ENCODE measurements at regions not wholly inside any gene's neighbourhood (a gene's known extent, or its start where the extent isn't known, plus 50 kb on each side); places are given as distances from the start of the nearest gene placed in this dataset.

GRCh38 chr22:47944941-47945340 lies 1182.5 kb downstream of the TBC1D22A start:
- Mint-ChIP-seq H3K27ac (ENCODE audit: unreplicated experiment) (no peak overlapping the region), H3K27me3 (ENCODE audit: low read depth) (peaks cover 24% of the 10 kb centered on the region), H3K4me1 (peaks cover 19% of the 10 kb centered on the region), H3K9me3 (peaks cover 2% of the 10 kb centered on the region), H3K4me3 (no peak overlapping the region), H3K36me3 (ENCODE audit: low read depth) (no peaks in the 10 kb centered on the region)
- no peak for DNase-seq (ENCODE audit: low read depth, low spot score)
- TF ChIP-seq, protein P1, sequence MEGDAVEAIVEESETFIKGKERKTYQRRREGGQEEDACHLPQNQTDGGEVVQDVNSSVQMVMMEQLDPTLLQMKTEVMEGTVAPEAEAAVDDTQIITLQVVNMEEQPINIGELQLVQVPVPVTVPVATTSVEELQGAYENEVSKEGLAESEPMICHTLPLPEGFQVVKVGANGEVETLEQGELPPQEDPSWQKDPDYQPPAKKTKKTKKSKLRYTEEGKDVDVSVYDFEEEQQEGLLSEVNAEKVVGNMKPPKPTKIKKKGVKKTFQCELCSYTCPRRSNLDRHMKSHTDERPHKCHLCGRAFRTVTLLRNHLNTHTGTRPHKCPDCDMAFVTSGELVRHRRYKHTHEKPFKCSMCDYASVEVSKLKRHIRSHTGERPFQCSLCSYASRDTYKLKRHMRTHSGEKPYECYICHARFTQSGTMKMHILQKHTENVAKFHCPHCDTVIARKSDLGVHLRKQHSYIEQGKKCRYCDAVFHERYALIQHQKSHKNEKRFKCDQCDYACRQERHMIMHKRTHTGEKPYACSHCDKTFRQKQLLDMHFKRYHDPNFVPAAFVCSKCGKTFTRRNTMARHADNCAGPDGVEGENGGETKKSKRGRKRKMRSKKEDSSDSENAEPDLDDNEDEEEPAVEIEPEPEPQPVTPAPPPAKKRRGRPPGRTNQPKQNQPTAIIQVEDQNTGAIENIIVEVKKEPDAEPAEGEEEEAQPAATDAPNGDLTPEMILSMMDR (conservative IDR thresholded peaks at IDR 0.05): no peak

- DNase-seq (ENCODE audit: low read depth, low spot score): no peak
- H3K27me3 Mint-ChIP-seq (ENCODE audit: low read depth): peaks cover 19% of the 10 kb centered on the region
- H3K9me3 Mint-ChIP-seq: peaks cover 2% of the 10 kb centered on the region
- H3K36me3 Mint-ChIP-seq (ENCODE audit: low read depth): no peaks in the 10 kb centered on the region
- TF ChIP-seq, protein P1 (conservative IDR thresholded peaks at IDR 0.05): no peak
- H3K27ac Mint-ChIP-seq (ENCODE audit: unreplicated experiment): peak overlapping the region; percentile 88
- H3K4me3 Mint-ChIP-seq: no peak overlapping the region
- H3K4me1 Mint-ChIP-seq: peaks cover 19% of the 10 kb centered on the region
These were observed 1181.6 kb downstream of the TBC1D22A start for GRCh38 chr22:47943729-47944700.

GRCh38 chr22:47940211-47940610 lies 1177.8 kb downstream of the TBC1D22A start:
- H3K9me3 Mint-ChIP-seq: peaks cover 6% of the 10 kb centered on the region
- DNase-seq (ENCODE audit: low read depth, low spot score): no peak
- TF ChIP-seq, protein P1 (conservative IDR thresholded peaks at IDR 0.05): no peak
- no peak overlapping the region for H3K27ac Mint-ChIP-seq (ENCODE audit: unreplicated experiment)
- H3K4me3 Mint-ChIP-seq: no peak overlapping the region
- H3K36me3 Mint-ChIP-seq (ENCODE audit: low read depth): no peaks in the 10 kb centered on the region
- H3K4me1 Mint-ChIP-seq: no peaks in the 10 kb centered on the region
- peaks cover 20% of the 10 kb centered on the region for H3K27me3 Mint-ChIP-seq (ENCODE audit: low read depth)

- Mint-ChIP-seq H3K27ac (ENCODE audit: unreplicated experiment) (no peak overlapping the region), H3K4me3 (no peak overlapping the region), H3K4me1 (peaks cover 3% of the 10 kb centered on the region), H3K9me3 (peaks cover 9% of the 10 kb centered on the region), H3K27me3 (ENCODE audit: low read depth) (peaks cover 19% of the 10 kb centered on the region), H3K36me3 (ENCODE audit: low read depth) (no peaks in the 10 kb centered on the region)
- TF ChIP-seq, protein P1 (conservative IDR thresholded peaks at IDR 0.05): no peak
- no peak for DNase-seq (ENCODE audit: low read depth, low spot score)
These were observed 1171.4 kb downstream of the TBC1D22A start for GRCh38 chr22:47933891-47934290.

GRCh38 chr22:47933226-47933625 lies 1170.8 kb downstream of the TBC1D22A start:
- no peak overlapping the region for H3K4me3 Mint-ChIP-seq
- TF ChIP-seq, protein P1 (conservative IDR thresholded peaks at IDR 0.05): no peak
- peaks cover 21% of the 10 kb centered on the region for H3K27me3 Mint-ChIP-seq (ENCODE audit: low read depth)
- no peak for DNase-seq (ENCODE audit: low read depth, low spot score)
- no peak overlapping the region for H3K27ac Mint-ChIP-seq (ENCODE audit: unreplicated experiment)
- H3K9me3 Mint-ChIP-seq: peaks cover 9% of the 10 kb centered on the region
- peaks cover 7% of the 10 kb centered on the region for H3K4me1 Mint-ChIP-seq
- no peaks in the 10 kb centered on the region for H3K36me3 Mint-ChIP-seq (ENCODE audit: low read depth)

Data from neural crest cell (in vitro differentiated cells).